CD4-positive, alpha-beta T cell treated with Interleukin-17A for 4 hours (primary cell): ENCODE measurements at regions not wholly inside any gene's neighbourhood (a gene's known extent, or its start where the extent isn't known, plus 50 kb on each side); places are given as distances from the start of the nearest gene placed in this dataset.

Experiments used
- DNase-seq: peaks from one replicate; pipeline ENCODE4 v3.0.0-alpha.2; 2020; ENCODE audit warnings: mixed read lengths

- DNase-seq, result no peak
Observed at GRCh38 chr11:80162387-80162786, 721.6 kb upstream of the TENM4 start.

- DNase-seq, result no peak
Observed at GRCh38 chr11:80157447-80157846, 716.6 kb upstream of the TENM4 start.

GRCh38 chr11:80156062-80156461, 715.2 kb upstream of the TENM4 start:
- no peak for DNase-seq

GRCh38 chr11:80155412-80156017, 714.7 kb upstream of the TENM4 start:
- no peak for DNase-seq

- DNase-seq, result no peak
Observed at GRCh38 chr11:80146232-80146631, 705.4 kb upstream of the TENM4 start.

- DNase-seq, result no peak
Observed at GRCh38 chr11:80144897-80145594, 704.2 kb upstream of the TENM4 start.

- DNase-seq, result no peak
Observed at GRCh38 chr11:80136991-80137390, 696.2 kb upstream of the TENM4 start.

GRCh38 chr11:80129396-80129795, 688.6 kb upstream of the TENM4 start:
- DNase-seq, result no peak

GRCh38 chr11:80122211-80122610, 681.4 kb upstream of the TENM4 start:
- no peak for DNase-seq

GRCh38 chr11:80118073-80118472, 677.2 kb upstream of the TENM4 start:
- DNase-seq, result no peak

GRCh38 chr11:80116796-80117195, 676.0 kb upstream of the TENM4 start:
- DNase-seq, result no peak

- no peak for DNase-seq
Observed at GRCh38 chr11:80109652-80110051, 668.8 kb upstream of the TENM4 start.

- no peak for DNase-seq
Observed at GRCh38 chr11:80109031-80109430, 668.2 kb upstream of the TENM4 start.

GRCh38 chr11:80107415-80107814, 666.6 kb upstream of the TENM4 start:
- no peak for DNase-seq

- no peak for DNase-seq
Observed at GRCh38 chr11:80104191-80104590, 663.4 kb upstream of the TENM4 start.

- no peak for DNase-seq
Observed at GRCh38 chr11:80103142-80103859, 662.5 kb upstream of the TENM4 start.

GRCh38 chr11:80097146-80097545, 656.3 kb upstream of the TENM4 start:
- DNase-seq, result no peak

- DNase-seq, result no peak
Observed at GRCh38 chr11:80096736-80097135, 655.9 kb upstream of the TENM4 start.

- no peak for DNase-seq
Observed at GRCh38 chr11:80086496-80087055, 645.7 kb upstream of the TENM4 start.

GRCh38 chr11:80085563-80085962, 644.7 kb upstream of the TENM4 start:
- DNase-seq, result no peak

- DNase-seq, result no peak
Observed at GRCh38 chr11:80084608-80085007, 643.8 kb upstream of the TENM4 start.

GRCh38 chr11:80083531-80083951, 642.7 kb upstream of the TENM4 start:
- DNase-seq, result no peak

GRCh38 chr11:80082406-80082805, 641.6 kb upstream of the TENM4 start:
- no peak for DNase-seq

GRCh38 chr11:80077113-80077512, 636.3 kb upstream of the TENM4 start:
- DNase-seq, result no peak
